ENCODE measurements at regions not wholly inside any gene's neighbourhood (a gene's known extent, or its start where the extent isn't known, plus 50 kb on each side); places are given as distances from the start of the nearest gene placed in this dataset.
"Not testable (repeated sequence)": the region's sequence is repeated elsewhere in the genome, so short reads cannot be mapped to it uniquely, and the experiment has no call there.

- DNase-seq, result no peak
Measured at GRCh38 chr5:91315701-91316100, 67.4 kb downstream of the ARRDC3 start.

- DNase-seq, result peak; percentile 46
Measured at GRCh38 chr5:91313757-91314673, 69.1 kb downstream of the ARRDC3 start.

- DNase-seq, result no peak
Measured at GRCh38 chr5:91312698-91313097, 70.4 kb downstream of the ARRDC3 start.

- DNase-seq, result peak; percentile 14
Measured at GRCh38 chr5:91311697-91312501, 71.2 kb downstream of the ARRDC3 start.

DNA sequence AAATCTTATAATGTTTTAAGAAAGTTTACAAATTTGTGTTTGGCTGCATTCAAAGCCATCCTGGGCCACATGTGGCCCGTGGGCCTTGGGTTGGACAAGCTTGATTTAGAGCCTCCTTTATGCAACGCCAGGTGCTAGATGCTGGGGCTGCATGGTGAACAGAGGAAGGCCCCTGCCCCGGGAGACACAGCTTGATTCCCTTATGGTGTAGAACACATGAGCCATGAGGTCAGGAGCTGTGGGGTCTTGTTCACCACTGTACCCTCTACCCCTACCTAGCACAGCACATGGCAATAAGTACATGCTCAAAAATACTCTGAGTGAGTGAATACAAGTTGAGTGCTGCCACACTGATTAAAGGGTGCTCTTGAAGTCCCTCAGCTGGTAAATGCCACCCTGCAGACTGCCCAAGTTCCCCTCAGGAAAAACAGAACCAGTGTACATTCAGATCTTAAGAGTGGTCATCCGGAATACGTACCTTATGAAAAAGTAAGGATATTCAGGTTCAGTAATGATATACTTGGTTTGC lies 71.9 kb downstream of the ARRDC3 start:
- DNase-seq, result no peak

DNA sequence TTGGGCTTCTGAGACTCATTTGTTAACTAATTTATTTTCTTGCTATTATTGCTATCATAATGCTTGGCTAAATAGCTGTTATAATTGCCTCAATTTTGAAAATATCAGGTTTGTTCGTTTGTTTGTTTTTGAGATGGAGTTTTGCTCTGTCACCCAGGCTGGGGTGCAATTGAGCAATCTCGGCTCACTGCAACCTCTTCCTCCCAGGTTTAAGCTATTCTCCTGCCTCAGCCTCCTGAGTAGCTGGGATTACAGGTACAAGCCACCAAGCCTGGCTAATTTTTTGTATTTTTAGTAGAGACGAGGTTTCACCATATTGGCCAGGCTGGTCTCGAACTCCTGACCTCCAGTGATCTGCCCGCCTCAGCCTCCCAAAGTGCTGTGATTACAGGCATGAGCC lies 75.0 kb downstream of the ARRDC3 start:
- DNase-seq, result not testable (repeated sequence)

DNA sequence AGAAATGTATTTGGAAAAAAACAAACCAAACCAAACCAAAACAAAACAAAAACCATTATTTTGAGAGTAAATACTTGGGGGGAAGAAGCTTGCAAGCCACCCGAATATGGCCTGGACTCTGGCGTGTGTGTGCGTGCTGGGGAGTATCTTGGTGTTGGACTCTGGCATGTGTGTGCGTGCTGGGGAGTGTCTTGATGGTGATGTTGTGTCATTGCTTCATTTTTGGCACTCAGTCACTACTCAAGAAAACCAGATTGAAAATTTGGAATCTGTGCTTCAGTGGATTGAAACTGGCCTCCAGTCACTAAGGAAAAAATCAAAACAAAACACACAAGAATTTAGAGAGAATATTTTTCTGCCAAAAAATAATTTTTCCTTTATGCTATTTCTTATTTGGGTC lies 76.1 kb downstream of the ARRDC3 start:
- no peak for DNase-seq

- no peak for DNase-seq
Measured at GRCh38 chr5:91306497-91306896, 76.6 kb downstream of the ARRDC3 start.

DNA sequence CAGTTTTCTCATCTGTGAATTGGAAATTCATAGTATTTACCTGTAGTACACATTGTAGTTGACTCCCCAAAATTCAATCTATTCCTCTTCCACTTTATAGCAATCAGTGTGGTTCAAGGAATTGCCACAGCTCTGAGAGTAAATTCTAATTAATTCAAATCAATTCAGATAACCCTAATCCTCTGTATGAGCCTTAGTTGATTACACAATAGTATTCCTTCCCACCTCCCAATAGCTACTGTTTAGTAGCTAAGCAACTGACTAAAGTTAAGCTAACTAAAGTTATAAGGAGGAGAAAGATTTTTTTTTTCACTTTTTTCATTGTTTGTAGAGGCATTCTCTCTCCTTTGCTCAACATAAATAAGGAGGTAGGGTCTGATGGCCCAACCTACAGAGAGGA lies 77.5 kb downstream of the ARRDC3 start:
- DNase-seq, result no peak

GRCh38 chr5:91304015-91304414 lies 79.1 kb downstream of the ARRDC3 start:
- not testable (repeated sequence) for DNase-seq

- DNase-seq, result no peak
Measured at GRCh38 chr5:91302958-91303357, 80.2 kb downstream of the ARRDC3 start.

- no peak for DNase-seq
Measured at GRCh38 chr5:91302305-91302704, 80.8 kb downstream of the ARRDC3 start.

GRCh38 chr5:91301106-91301846 lies 81.8 kb downstream of the ARRDC3 start:
- DNase-seq, result no peak

DNA sequence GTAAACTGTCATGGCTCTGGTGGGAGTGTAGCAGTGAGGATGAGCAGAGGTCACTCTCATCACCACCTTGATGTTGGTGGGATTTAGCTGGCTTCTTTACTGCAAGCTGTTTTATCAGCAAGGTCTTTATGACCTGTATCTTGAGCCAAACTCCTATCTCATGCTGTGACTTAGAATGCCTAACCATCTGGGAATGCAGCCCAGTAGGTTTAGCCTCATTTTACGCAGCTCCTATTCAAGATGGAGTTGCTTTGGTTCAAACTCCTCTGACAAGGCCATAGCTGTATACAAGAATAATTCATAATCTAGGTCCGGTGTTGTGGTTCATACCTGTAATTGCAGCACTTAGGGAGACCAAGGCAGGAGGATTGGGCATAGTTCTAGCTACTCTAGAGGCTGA lies 85.1 kb downstream of the ARRDC3 start:
- DNase-seq, result no peak

- DNase-seq, result no peak
Measured at GRCh38 chr5:91296674-91297143, 86.4 kb downstream of the ARRDC3 start.

DNA sequence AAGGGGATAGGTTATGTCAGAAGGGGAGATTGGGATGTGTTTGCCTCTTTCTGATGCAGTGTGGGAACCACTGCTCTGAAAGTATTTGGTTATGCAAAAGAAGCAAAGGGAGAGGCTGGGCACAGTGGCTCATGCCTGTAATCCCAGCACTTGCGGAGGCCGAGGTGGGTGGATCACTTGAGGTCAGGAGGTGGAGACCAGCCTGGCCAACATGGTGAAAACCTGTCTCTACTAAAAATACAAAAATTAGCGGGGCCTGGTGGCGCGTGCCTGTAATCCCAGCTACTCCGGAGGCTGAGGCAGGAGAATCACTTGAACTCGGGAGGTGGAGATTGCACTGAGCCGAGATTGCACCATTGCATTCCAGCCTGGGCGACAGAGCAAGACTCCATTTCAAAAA lies 87.0 kb downstream of the ARRDC3 start:
- not testable (repeated sequence) for DNase-seq

- DNase-seq, result no peak
Measured at GRCh38 chr5:91293131-91293530, 90.0 kb downstream of the ARRDC3 start.

- no peak for DNase-seq
Measured at GRCh38 chr5:91291628-91292569, 91.2 kb downstream of the ARRDC3 start.

GRCh38 chr5:91288118-91288916 lies 94.8 kb downstream of the ARRDC3 start:
- DNase-seq, result no peak

DNA sequence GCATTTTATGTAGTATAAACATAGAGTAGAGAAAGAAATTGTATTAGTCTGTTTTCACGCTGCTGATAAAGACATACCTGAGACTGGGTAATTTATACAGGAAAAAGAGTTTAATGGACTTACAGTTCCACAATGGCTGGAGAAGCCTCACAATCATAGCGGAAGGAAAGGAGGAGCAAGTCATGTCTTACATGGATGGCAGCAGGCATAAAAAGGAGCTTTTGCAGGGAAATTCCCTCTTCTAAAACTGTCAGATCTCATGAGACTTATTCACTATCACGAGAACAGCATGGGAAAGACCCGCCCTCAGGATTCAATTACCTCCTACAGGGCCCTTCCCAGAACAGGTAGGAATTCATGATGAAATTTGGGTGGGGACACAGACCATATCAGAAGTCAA lies 98.1 kb downstream of the ARRDC3 start:
- DNase-seq, result not testable (repeated sequence)

- DNase-seq, result no peak
Measured at GRCh38 chr5:91283899-91284298, 99.2 kb downstream of the ARRDC3 start.
